K562 (cell line): ENCODE measurements at regions not wholly inside any gene's neighbourhood (a gene's known extent, or its start where the extent isn't known, plus 50 kb on each side); places are given as distances from the start of the nearest gene placed in this dataset.

Experiments
- ATAC-seq: fragments of 200-7000 bp; cut with Tn5 transposase; 3 replicates; pipeline ENCODE4 v1.9.1; 2020; ENCODE audit warnings: moderate library complexity
- BruUV-seq: library from RNA; stranded (reverse); fragments of 400-500 nt; replicated peaks from 2 replicates; lab custom pipeline; 2021; lab: Mats Ljungman, UMichigan
- CTCF ChIA-PET: fragments of 300-600 bp; formaldehyde crosslinking; extraction: SDS; loops from one replicate; lab custom pipeline; 2021; ENCODE audit warnings: low intra/inter-chr PET ratio; lab: Yijun Ruan, JAX
- POLR2A ChIA-PET: fragments of 300-600, 350-650 bp; sonication (Branson Sonifier 250); formaldehyde crosslinking; extraction: SDS; loops from one replicate; lab custom pipeline; 2021; ENCODE audit warnings: antibody characterized with exemption, inconsistent platforms; lab: Yijun Ruan, JAX
- DNase-seq, 4 experiments: peaks; one replicate each; pipeline versions ENCODE4 v3.0.0 to v3.0.0-alpha.2; 2011 to 2018; ENCODE audit warnings: low spot score in 3 of 4, mixed read lengths in 3 of 4; ENCODE audit errors: extremely low read depth in 1 of 4
- FAIRE-seq: peaks from 2 replicates; lab custom pipeline; 2011; peaks lifted over from hg19 to GRCh38; lab: Jason Lieb, UNC
- H2AFZ ChIP-seq: 2 replicates; pipeline ENCODE4 v1.6.0; 2011; ENCODE audit warnings: low read depth, low read length, control low read depth, inconsistent platforms
- H3K27ac ChIP-seq: fragments of 200-600 bp; 3 replicates; pipeline ENCODE4 v1.8.0; 2011; ENCODE audit warnings: low read depth, mild to moderate bottlenecking, control low read depth, inconsistent platforms, low read length, moderate library complexity, mixed read lengths; ENCODE audit errors: extremely low read depth
- H3K27me3 ChIP-seq, 2 experiments: fragments of 300-600 bp in 1 of 2; 2 replicates in 1 of 2; 3 replicates in 1 of 2; pipeline versions ENCODE4 v1.6.0 to v1.8.0; 2011; ENCODE audit warnings: inconsistent platforms in 2 of 2, low read length in 2 of 2, mild to moderate bottlenecking in 1 of 2, mixed read lengths in 1 of 2, moderate library complexity in 1 of 2; ENCODE audit not compliant: control insufficient read depth in 2 of 2, insufficient read depth in 2 of 2
- H3K36me3 ChIP-seq: fragments of 300-600 bp; 3 replicates; pipeline ENCODE4 v1.8.0; 2011; ENCODE audit warnings: mild to moderate bottlenecking, low read length, inconsistent platforms; ENCODE audit not compliant: control insufficient read depth, insufficient read depth
- H3K4me1 ChIP-seq, 2 experiments: fragments of 200-600 bp in 1 of 2; replicated peaks in 1 of 2; 2 replicates in 1 of 2; 3 replicates in 1 of 2; pipeline versions ENCODE4 v1.5.1 to v1.8.0; 2011; ENCODE audit warnings: inconsistent platforms in 2 of 2, low read length in 2 of 2, mild to moderate bottlenecking in 1 of 2, mixed read lengths in 1 of 2, moderate library complexity in 1 of 2; ENCODE audit not compliant: control insufficient read depth in 2 of 2, insufficient read depth in 2 of 2
- H3K4me2 ChIP-seq: 2 replicates; pipeline ENCODE4 v1.6.1; 2011; ENCODE audit warnings: low read length, control low read depth, inconsistent platforms, mixed read lengths; ENCODE audit not compliant: insufficient read depth
- H3K4me3 ChIP-seq: fragments of 200-600 bp; sonication (generic), shearing (Covaris generic); 2 replicates; pipeline ENCODE4 v1.5.1; 2016; ENCODE audit warnings: control low read depth, inconsistent platforms
- H3K79me2 ChIP-seq: fragments of 200-600 bp; 3 replicates; pipeline ENCODE4 v1.8.0; 2011; ENCODE audit warnings: low read length, inconsistent platforms; ENCODE audit not compliant: control insufficient read depth, insufficient read depth
- H3K9ac ChIP-seq, 2 experiments: 2 replicates each; pipeline versions ENCODE4 v1.6.0 to v1.6.1; 2011; ENCODE audit warnings: low read depth in 2 of 2, low read length in 2 of 2, control low read depth in 1 of 2, inconsistent platforms in 1 of 2, mild to moderate bottlenecking in 1 of 2, mixed read lengths in 1 of 2; ENCODE audit not compliant: insufficient read depth in 1 of 2
- H3K9me1 ChIP-seq: one replicate; pipeline ENCODE4 v1.6.0; 2011; ENCODE audit warnings: inconsistent platforms, mild to moderate bottlenecking, low read length, moderate library complexity; ENCODE audit not compliant: control insufficient read depth, insufficient read depth
- H3K9me3 ChIP-seq: replicated peaks from 2 replicates; pipeline ENCODE4 v1.5.1; 2011; ENCODE audit warnings: low read depth, low read length, inconsistent platforms; ENCODE audit not compliant: control insufficient read depth, insufficient read depth
- H4K20me1 ChIP-seq: replicated peaks from 2 replicates; pipeline ENCODE4 v1.6.1; 2011; ENCODE audit warnings: low read length, inconsistent platforms, mixed read lengths; ENCODE audit not compliant: control insufficient read depth, insufficient read depth
- CTCF ChIP-seq, 3 experiments: IDR thresholded peaks in 2 of 3; conservative IDR thresholded peaks in 1 of 3; 2 replicates each; pipeline ENCODE4 v1.5.1; 2011 to 2012; ENCODE audit warnings: low read length in 3 of 3, mild to moderate bottlenecking in 3 of 3, control low read depth in 2 of 3, improper control_type of control experiment in 1 of 3, inconsistent platforms in 1 of 3, low read depth in 1 of 3, mixed read lengths in 1 of 3, moderate library complexity in 1 of 3; ENCODE audit not compliant: insufficient read depth in 2 of 3
- FOXA1 ChIP-seq: fragments of 450-650 bp; IDR thresholded peaks from 2 replicates; pipeline ENCODE4 v1.6.1; 2016; ENCODE audit warnings: mild to moderate bottlenecking, borderline replicate concordance
- HSF4 ChIP-seq: fragments of 250-450 bp; sonication (Bioruptor Pico); IDR thresholded peaks from 2 replicates; pipeline ENCODE4 v2.1.2; 2022; ENCODE audit warnings: mild to moderate bottlenecking, moderate library complexity, borderline replicate concordance
- MED1 ChIP-seq: sonication (generic); formaldehyde crosslinking; IDR thresholded peaks from 2 replicates; pipeline ENCODE4 v1.8.1; 2023; ENCODE audit warnings: missing genetic modification reagents, borderline replicate concordance
- NFYB ChIP-seq: IDR thresholded peaks from 2 replicates; pipeline ENCODE4 v1.6.1; 2011; ENCODE audit warnings: mild to moderate bottlenecking, moderate library complexity; ENCODE audit not compliant: insufficient read length; ENCODE audit errors: extremely low read depth
- SMARCC2 ChIP-seq: fragments of 450-650 bp; IDR thresholded peaks from 2 replicates; pipeline ENCODE4 v1.6.1; 2017; ENCODE audit warnings: antibody characterized with exemption, moderate library complexity, mild to moderate bottlenecking, low read depth
- SREBF1 ChIP-seq: fragments of 150-350 bp; IDR thresholded peaks from 2 replicates; pipeline ENCODE4 v1.6.1; 2014; ENCODE audit warnings: antibody characterized with exemption, low read depth, low read length, borderline replicate concordance
- TFAM ChIP-seq: fragments of 250-450 bp; sonication (Bioruptor Pico); conservative IDR thresholded peaks from 2 replicates; pipeline ENCODE4 v1.5.0; 2021; ENCODE audit warnings: mild to moderate bottlenecking, moderate library complexity
- WGBS: fragments of 100-300 bp; shearing (Covaris generic); methylation state at CpG from one replicate; pipeline ENCODE4 v1.1.6; 2016; ENCODE audit warnings: low coverage, mixed read lengths; ENCODE audit not compliant: insufficient coverage; ENCODE audit errors: missing lambda C conversion rate; 5-methylcytosine and 5-hydroxymethylcytosine counted together
- in situ Hi-C: fragments of 300-500 bp; cut with MboI; formaldehyde crosslinking; loops from 4 replicates; pipeline ENCODE4 v1.15.0; 2018; ENCODE audit warnings: inconsistent platforms, mixed read lengths
- intact Hi-C: fragments of 100-400 bp; cut with micrococcal nuclease; formaldehyde crosslinking; loops from 2 replicates; pipeline ENCODE4 v1.14.2; 2022

- no peak for TF ChIP-seq SREBF1
- TF ChIP-seq NFYB = no peak
- no peak for TF ChIP-seq FOXA1
- no peak for TF ChIP-seq TFAM (CRISPR knock-in tag)
- TF ChIP-seq MED1 = no peak
- TF ChIP-seq CTCF (IDR thresholded peaks at IDR 0.05 in 2 of 3, conservative IDR thresholded peaks at IDR 0.05 in 1 of 3; ENCODE audit: insufficient read depth in 2 of 3, low read depth in 1 of 3, low read length in 3 of 3) = peak; percentile 47 to 84 (median 74); a peak in 5 of 6 replicates
- TF ChIP-seq HSF4 (CRISPR knock-in tag) = no peak
Measured at GRCh38 chr12:46131732-46132469, 136.9 kb downstream of the SLC38A1 start (continued).

GRCh38 chr12:46127656-46128055, 137.3 kb upstream of the SCAF11 start:
- no peaks in the 10 kb centered on the region for H3K9me1 ChIP-seq
- no peaks in the 10 kb centered on the region for H4K20me1 ChIP-seq
- WGBS = 4% methylated on average over 5 of the region's 6 CpGs
- intact Hi-C loops = loop anchor here (5.0 to 10.0 kb wide), 3 partner anchors 133 to 805 kb away; partner anchors contain the start of gene SCAF11
- POLR2A ChIA-PET = interaction anchor here (1.0 kb wide), 1 partner anchor 11 kb away, joined by 3 read pairs; no protein-coding TSS in a partner anchor
- in situ Hi-C loops = loop anchor here (25.0 kb wide), 1 partner anchor 885 kb away; no protein-coding TSS in a partner anchor
- no peaks in the 10 kb centered on the region for H3K36me3 ChIP-seq
- H3K9ac ChIP-seq = no peak overlapping the region
- peaks cover 0 to 10% of the 10 kb centered on the region in 2 experiments; a peak in 3 of 5 replicates for H3K4me1 ChIP-seq
- CTCF ChIA-PET = no interaction called here
- H3K9me3 ChIP-seq = no peaks in the 10 kb centered on the region
- FAIRE-seq (no peak), DNase-seq (no peak)
- no peak overlapping the region for H3K27ac ChIP-seq
- no peaks in the 10 kb centered on the region for H3K79me2 ChIP-seq
- no peak overlapping the region for H2AFZ ChIP-seq
- no peak for TF ChIP-seq SMARCC2
- TF ChIP-seq, all 486 proteins: peak for 0
- Histone ChIP-seq H3K4me3 (no peak overlapping the region), H3K27me3 (no peaks in the 10 kb centered on the region; a peak in 1 of 5 replicates), H3K4me2 (no peak overlapping the region)
- ATAC-seq = no peak
- BruUV-seq = no TSS peak
